Epithelial cell of esophagus (primary cell): ENCODE measurements at regions not wholly inside any gene's neighbourhood (a gene's known extent, or its start where the extent isn't known, plus 50 kb on each side); places are given as distances from the start of the nearest gene placed in this dataset.

ENCODE experiments used
- DNase-seq: peaks from one replicate; pipeline ENCODE4 v3.0.0; 2010; ENCODE audit warnings: low read depth
- H3K4me3 ChIP-seq: 2 replicates; pipeline ENCODE4 v1.5.1; 2011; ENCODE audit warnings: mild to moderate bottlenecking, low read length, control low read depth
- CTCF ChIP-seq: IDR thresholded peaks from 2 replicates; pipeline ENCODE4 v1.5.1; 2011; ENCODE audit warnings: low read depth, mild to moderate bottlenecking, low read length, control low read depth, inconsistent platforms; ENCODE audit not compliant: insufficient read depth; ENCODE audit errors: missing control alignments

- no peak overlapping the region for H3K4me3 ChIP-seq
- DNase-seq = no peak
- TF ChIP-seq CTCF = no peak
Observed at GRCh38 chr2:146235158-146235557, 1609.7 kb upstream of the ACVR2A start.

GRCh38 chr2:146229508-146230155 is 1615.2 kb upstream of the ACVR2A start:
- no peak for DNase-seq
- TF ChIP-seq CTCF = no peak
- no peak overlapping the region for H3K4me3 ChIP-seq

- H3K4me3 ChIP-seq = no peak overlapping the region
- no peak for TF ChIP-seq CTCF
- no peak for DNase-seq
Observed at GRCh38 chr2:146228466-146229058, 1616.3 kb upstream of the ACVR2A start.

- DNase-seq = no peak
Observed at GRCh38 chr2:146228020-146228393, 1616.8 kb upstream of the ACVR2A start.

GRCh38 chr2:146227152-146228019 is 1617.4 kb upstream of the ACVR2A start:
- DNase-seq = no peak
- no peak for TF ChIP-seq CTCF
- no peak overlapping the region for H3K4me3 ChIP-seq

More at GRCh38 chr2:146228020-146228393, 1616.8 kb upstream of the ACVR2A start:
- H3K4me3 ChIP-seq = no peak overlapping the region
- no peak for TF ChIP-seq CTCF

- H3K4me3 ChIP-seq = no peak overlapping the region
- TF ChIP-seq CTCF = no peak
Observed at GRCh38 chr2:146226077-146226476, 1618.8 kb upstream of the ACVR2A start.

More at GRCh38 chr2:146226077-146226476, 1618.8 kb upstream of the ACVR2A start:
- no peak for DNase-seq
